ENCODE measurements at regions not wholly inside any gene's neighbourhood (a gene's known extent, or its start where the extent isn't known, plus 50 kb on each side); places are given as distances from the start of the nearest gene placed in this dataset.

GRCh38 chr2:71804281-71804751, 343.3 kb downstream of the CYP26B1 start:
- no peak for DNase-seq

- no peak for DNase-seq
Observed at GRCh38 chr2:71803398-71803797, 344.3 kb downstream of the CYP26B1 start.

GRCh38 chr2:71802556-71802955, 345.1 kb downstream of the CYP26B1 start:
- no peak for DNase-seq

GRCh38 chr2:71801969-71802368, 345.7 kb downstream of the CYP26B1 start:
- peak; percentile 75 for DNase-seq

GRCh38 chr2:71801556-71801955, 346.1 kb downstream of the CYP26B1 start:
- DNase-seq: no peak

- DNase-seq: no peak
Observed at GRCh38 chr2:71800851-71801250, 346.8 kb downstream of the CYP26B1 start.

- DNase-seq: no peak
Observed at GRCh38 chr2:71800106-71800809, 346.9 kb downstream of the DYSF start.

- DNase-seq: no peak
Observed at GRCh38 chr2:71799013-71799575, 345.7 kb downstream of the DYSF start.

- peak; percentile 63 for DNase-seq
Observed at GRCh38 chr2:71798266-71799012, 345.1 kb downstream of the DYSF start.

- no peak for DNase-seq
Observed at GRCh38 chr2:71797035-71797810, 343.9 kb downstream of the DYSF start.

- DNase-seq: peak; percentile 33
Observed at GRCh38 chr2:71796174-71796593, 342.8 kb downstream of the DYSF start.

GRCh38 chr2:71795486-71795885, 342.1 kb downstream of the DYSF start:
- DNase-seq: no peak

- DNase-seq: no peak
Observed at GRCh38 chr2:71794611-71795010, 341.2 kb downstream of the DYSF start.

- DNase-seq: no peak
Observed at GRCh38 chr2:71793926-71794325, 340.6 kb downstream of the DYSF start.

- DNase-seq: no peak
Observed at GRCh38 chr2:71792926-71793761, 339.8 kb downstream of the DYSF start.

- no peak for DNase-seq
Observed at GRCh38 chr2:71791501-71792135, 338.3 kb downstream of the DYSF start.

GRCh38 chr2:71791061-71791450, 337.7 kb downstream of the DYSF start:
- no peak for DNase-seq

GRCh38 chr2:71790226-71791060, 337.1 kb downstream of the DYSF start:
- DNase-seq: no peak

- no peak for DNase-seq
Observed at GRCh38 chr2:71789556-71790204, 336.3 kb downstream of the DYSF start.
